Ascending aorta (tissue), 2 donors: ENCODE measurements at regions not wholly inside any gene's neighbourhood (a gene's known extent, or its start where the extent isn't known, plus 50 kb on each side); places are given as distances from the start of the nearest gene placed in this dataset.
"Not testable (repeated sequence)": the region's sequence is repeated elsewhere in the genome, so short reads cannot be mapped to it uniquely, and the experiment has no call there.

Experiments
- DNase-seq, 2 donors: peaks; one replicate each; pipeline ENCODE4 v3.0.0-alpha.2; 2019; ENCODE audit warnings: low spot score in 2 of 2
- H3K27ac ChIP-seq, 2 donors: fragments of 200-600 bp; sonication (generic); one replicate each; pipeline ENCODE4 v1.5.1; 2016 to 2017; ENCODE audit warnings: mild to moderate bottlenecking in 1 of 2
- H3K27me3 ChIP-seq: fragments of 200-600 bp; sonication (generic); one replicate; pipeline ENCODE4 v1.5.1; 2017
- H3K36me3 ChIP-seq, 2 donors: fragments of 200-600 bp; sonication (generic); one replicate each; pipeline ENCODE4 v1.5.1; 2016
- H3K4me1 ChIP-seq, 2 donors: fragments of 200-600 bp; sonication (generic); one replicate each; pipeline ENCODE4 v1.5.1; 2016 to 2017; ENCODE audit warnings: mild to moderate bottlenecking in 1 of 2
- H3K4me3 ChIP-seq, 2 donors: fragments of 200-600 bp; sonication (generic); one replicate each; pipeline ENCODE4 v1.5.1; 2016 to 2017; ENCODE audit warnings: mild to moderate bottlenecking in 1 of 2
- H3K9me3 ChIP-seq, 2 donors: fragments of 200-600 bp; sonication (generic); one replicate each; pipeline ENCODE4 v1.5.1; 2016
- CTCF ChIP-seq, 3 experiments: fragments of 200-600 bp in 2 of 3; fragments of 450-650 bp in 1 of 3; sonication (generic) in 2 of 3; IDR thresholded peaks; one replicate each; pipeline ENCODE4 v1.5.1; 2016 to 2019; ENCODE audit warnings: antibody characterized with exemption in 3 of 3, mild to moderate bottlenecking in 1 of 3, moderate library complexity in 1 of 3
- intact Hi-C: fragments of 100-400 bp; cut with DNase I; formaldehyde crosslinking; loops from one replicate; pipeline ENCODE4 v1.15.1; 2023

- H3K9me3 ChIP-seq, H3K27me3 ChIP-seq, H3K36me3 ChIP-seq, intact Hi-C loops, H3K4me3 ChIP-seq, DNase-seq, H3K27ac ChIP-seq, H3K4me1 ChIP-seq: not testable (repeated sequence)
Measured at GRCh38 chr6:26720663-26721218, 61.2 kb upstream of the ZNF322 start.

- H3K36me3 ChIP-seq, H3K27ac ChIP-seq, H3K27me3 ChIP-seq, DNase-seq, intact Hi-C loops, H3K4me1 ChIP-seq, H3K9me3 ChIP-seq, H3K4me3 ChIP-seq: not testable (repeated sequence)
Measured at GRCh38 chr6:26730019-26730766, 70.6 kb upstream of the ZNF322 start.

- H3K4me1 ChIP-seq, H3K9me3 ChIP-seq, DNase-seq, intact Hi-C loops, H3K27ac ChIP-seq, H3K27me3 ChIP-seq, H3K36me3 ChIP-seq, H3K4me3 ChIP-seq: not testable (repeated sequence)
Measured at GRCh38 chr6:26734776-26735472, 75.4 kb upstream of the ZNF322 start.

- no peak overlapping the region for H3K27ac ChIP-seq
- no peaks in the 10 kb centered on the region for H3K9me3 ChIP-seq
- no peak for DNase-seq
- TF ChIP-seq CTCF (IDR thresholded peaks at IDR 0.05) = no peak
- H3K4me3 ChIP-seq = no peak overlapping the region
- intact Hi-C loops = no loop called here
- no peaks in the 10 kb centered on the region for H3K36me3 ChIP-seq
- no peaks in the 10 kb centered on the region for H3K4me1 ChIP-seq
- H3K27me3 ChIP-seq = no peaks in the 10 kb centered on the region
Measured at GRCh38 chr6:26739811-26740210, 80.3 kb upstream of the ZNF322 start.

GRCh38 chr6:26743157-26743821, 83.7 kb upstream of the ZNF322 start:
- DNase-seq = no peak
- Histone ChIP-seq H3K27me3 (no peaks in the 10 kb centered on the region), H3K36me3 (no peaks in the 10 kb centered on the region), H3K4me3 (no peak overlapping the region), H3K4me1 (no peaks in the 10 kb centered on the region), H3K27ac (no peak overlapping the region), H3K9me3 (no peaks in the 10 kb centered on the region)
- intact Hi-C loops = no loop called here
- no peak for TF ChIP-seq CTCF (IDR thresholded peaks at IDR 0.05)

GRCh38 chr6:26743941-26744699, 84.6 kb upstream of the ZNF322 start:
- Histone ChIP-seq H3K4me3 (no peak overlapping the region), H3K27me3 (no peaks in the 10 kb centered on the region), H3K9me3 (no peaks in the 10 kb centered on the region), H3K27ac (no peak overlapping the region), H3K36me3 (no peaks in the 10 kb centered on the region), H3K4me1 (no peaks in the 10 kb centered on the region)
- intact Hi-C loops = no loop called here
- TF ChIP-seq CTCF (IDR thresholded peaks at IDR 0.05) = no peak
- no peak for DNase-seq

GRCh38 chr6:26744837-26745282, 85.3 kb upstream of the ZNF322 start:
- H3K27me3 ChIP-seq, H3K27ac ChIP-seq, H3K36me3 ChIP-seq, H3K4me3 ChIP-seq, DNase-seq, H3K4me1 ChIP-seq, H3K9me3 ChIP-seq, intact Hi-C loops: not testable (repeated sequence)

GRCh38 chr6:26745964-26746363, 86.4 kb upstream of the ZNF322 start:
- intact Hi-C loops, H3K27ac ChIP-seq, H3K4me3 ChIP-seq, H3K9me3 ChIP-seq, H3K27me3 ChIP-seq, DNase-seq, H3K36me3 ChIP-seq, H3K4me1 ChIP-seq: not testable (repeated sequence)

GRCh38 chr6:26749126-26749758, 89.7 kb upstream of the ZNF322 start:
- H3K27me3 ChIP-seq, intact Hi-C loops, H3K4me3 ChIP-seq, H3K27ac ChIP-seq, H3K36me3 ChIP-seq, H3K4me1 ChIP-seq, DNase-seq, H3K9me3 ChIP-seq: not testable (repeated sequence)

GRCh38 chr6:26749759-26750126, 90.2 kb upstream of the ZNF322 start:
- H3K27me3 ChIP-seq, H3K9me3 ChIP-seq, DNase-seq, H3K4me3 ChIP-seq, H3K36me3 ChIP-seq, intact Hi-C loops, H3K27ac ChIP-seq, H3K4me1 ChIP-seq: not testable (repeated sequence)
